ENCODE measurements at regions not wholly inside any gene's neighbourhood (a gene's known extent, or its start where the extent isn't known, plus 50 kb on each side); places are given as distances from the start of the nearest gene placed in this dataset.

- TF ChIP-seq YY1 (IDR thresholded peaks at IDR 0.05; ENCODE audit: insufficient read depth, insufficient read length) (no peak), ZNF274 (IDR thresholded peaks at IDR 0.05; ENCODE audit: low read depth, low read length) (no peak), SUZ12 (IDR thresholded peaks at IDR 0.05; ENCODE audit: extremely low read depth, insufficient read depth, insufficient read length) (no peak)
Observed at GRCh38 chr17:33491871-33492481, 198.9 kb upstream of the ASIC2 start.
